HG02852 (cell line): ENCODE measurements at regions not wholly inside any gene's neighbourhood (a gene's known extent, or its start where the extent isn't known, plus 50 kb on each side); places are given as distances from the start of the nearest gene placed in this dataset.
"Not testable (repeated sequence)": the region's sequence is repeated elsewhere in the genome, so short reads cannot be mapped to it uniquely, and the experiment has no call there.

Experiments
- ATAC-seq: cut with Tn5 transposase; IDR thresholded peaks from one replicate; pipeline ENCODE4 v1.9.1; 2021; ENCODE audit warnings: mild to moderate bottlenecking, moderate library complexity; ENCODE audit not compliant: unreplicated experiment

DNA sequence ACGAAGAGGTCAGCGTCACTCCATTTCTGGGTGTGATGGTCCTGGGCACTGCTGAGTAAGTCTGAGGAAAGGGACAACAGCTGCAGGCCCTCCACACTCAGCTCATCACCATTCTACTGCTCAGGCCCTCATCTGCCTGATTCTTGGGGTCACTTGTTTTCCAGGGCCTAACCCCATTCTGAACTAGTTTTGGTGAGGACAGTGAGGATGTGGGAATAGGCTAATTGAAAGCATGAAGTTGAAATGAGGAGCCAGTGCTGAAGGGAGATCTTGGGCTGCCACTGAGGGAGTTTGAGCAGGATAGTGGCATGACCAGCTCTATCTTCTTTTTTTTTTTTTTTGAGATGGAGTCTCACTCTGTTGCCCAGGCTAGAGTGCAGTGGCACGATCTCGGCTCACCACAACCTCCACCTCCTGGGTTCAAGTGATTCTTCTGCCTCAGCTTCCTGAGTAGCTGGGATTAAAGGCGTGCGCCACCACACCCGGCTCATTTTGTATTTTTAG is 155.7 kb downstream of the VEGFA start:
- ATAC-seq, result not testable (repeated sequence)

GRCh38 chr6:43924222-43924702 is 154.3 kb downstream of the VEGFA start:
- ATAC-seq, result no peak

GRCh38 chr6:43923376-43924221 is 153.6 kb downstream of the VEGFA start:
- no peak for ATAC-seq

GRCh38 chr6:43922426-43923375 is 152.7 kb downstream of the VEGFA start:
- ATAC-seq, result no peak

- no peak for ATAC-seq
Measured at GRCh38 chr6:43921548-43922425, 151.8 kb downstream of the VEGFA start.

DNA sequence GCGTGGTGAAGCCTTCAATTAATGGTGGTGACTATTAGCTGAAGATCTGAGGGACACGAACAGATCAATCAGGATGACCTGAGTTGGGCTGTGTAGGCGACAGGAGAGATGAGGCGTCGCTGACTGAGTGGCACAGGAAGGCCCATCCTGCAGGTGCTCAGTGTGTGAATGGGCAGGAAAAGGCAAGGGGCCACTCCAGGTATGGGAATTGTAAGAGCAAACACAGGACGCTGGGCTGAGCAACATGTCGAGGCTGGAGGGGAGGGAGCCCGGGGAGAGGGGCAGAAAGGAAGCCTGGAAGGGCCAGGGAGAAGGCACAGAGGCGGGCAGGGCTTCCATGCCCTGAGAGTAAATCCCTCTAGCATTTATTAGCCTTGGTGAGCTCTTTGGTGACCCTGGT is 151.0 kb downstream of the VEGFA start:
- no peak for ATAC-seq

GRCh38 chr6:43919774-43920173 is 149.8 kb downstream of the VEGFA start:
- ATAC-seq, result no peak

DNA sequence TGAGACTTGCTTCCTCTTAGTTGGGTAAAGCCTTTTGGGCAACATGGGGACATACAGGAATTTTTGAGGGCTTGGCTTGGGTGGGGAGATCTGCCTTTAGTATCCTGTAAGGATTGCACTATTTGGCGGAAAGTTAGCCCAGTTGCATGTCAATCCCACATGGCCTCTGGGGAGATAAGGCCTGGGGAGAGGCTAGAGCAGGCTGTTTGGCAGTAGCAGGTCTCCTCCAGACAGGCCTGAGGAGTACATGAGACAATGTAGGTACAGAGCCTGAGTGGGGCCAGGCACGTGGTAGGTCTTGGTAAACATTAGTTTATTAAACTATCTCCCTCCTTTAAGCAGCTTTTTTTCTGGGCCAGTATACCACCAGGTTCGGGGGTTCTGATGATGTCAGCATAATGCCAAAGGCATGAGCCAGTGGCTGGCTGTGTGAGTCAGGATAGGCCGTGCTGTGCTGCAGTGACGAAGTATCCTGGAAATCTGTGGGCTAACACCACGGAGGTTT is 147.9 kb downstream of the VEGFA start:
- ATAC-seq, result no peak

GRCh38 chr6:43916924-43917877 is 147.2 kb downstream of the VEGFA start:
- ATAC-seq, result no peak

GRCh38 chr6:43915986-43916923 is 146.2 kb downstream of the VEGFA start:
- no peak for ATAC-seq

DNA sequence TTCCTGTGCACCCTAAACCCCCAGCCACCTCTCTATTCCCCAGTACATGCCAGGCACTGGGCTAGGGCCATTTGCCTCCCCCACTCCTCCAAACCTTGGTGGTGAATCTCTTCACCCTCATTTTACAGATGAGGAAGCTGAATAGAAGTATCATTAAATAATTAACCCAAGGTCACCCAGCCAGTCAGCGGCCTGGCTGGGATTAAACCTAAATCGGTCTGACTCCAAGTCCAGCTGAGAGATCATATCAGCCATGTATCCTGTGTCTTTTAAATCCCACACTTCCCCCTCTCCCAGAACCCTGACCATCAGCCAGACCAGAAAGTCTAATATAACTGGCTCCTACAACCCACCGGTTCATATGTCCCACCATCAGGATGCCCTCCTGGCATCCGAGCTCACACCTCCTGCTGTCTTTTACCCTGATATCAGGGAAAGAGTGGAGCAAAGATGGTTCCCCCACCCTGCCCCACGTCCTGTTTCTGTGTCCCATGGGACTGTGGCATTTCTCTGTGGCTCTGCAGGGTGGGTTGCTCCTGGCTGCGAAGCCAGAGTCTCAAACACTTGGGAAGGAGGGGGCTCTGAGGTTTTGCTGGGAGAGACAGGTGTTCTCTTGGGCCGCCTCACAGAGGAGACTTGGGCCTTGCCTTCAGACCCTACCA is 145.3 kb downstream of the VEGFA start:
- ATAC-seq, result no peak

DNA sequence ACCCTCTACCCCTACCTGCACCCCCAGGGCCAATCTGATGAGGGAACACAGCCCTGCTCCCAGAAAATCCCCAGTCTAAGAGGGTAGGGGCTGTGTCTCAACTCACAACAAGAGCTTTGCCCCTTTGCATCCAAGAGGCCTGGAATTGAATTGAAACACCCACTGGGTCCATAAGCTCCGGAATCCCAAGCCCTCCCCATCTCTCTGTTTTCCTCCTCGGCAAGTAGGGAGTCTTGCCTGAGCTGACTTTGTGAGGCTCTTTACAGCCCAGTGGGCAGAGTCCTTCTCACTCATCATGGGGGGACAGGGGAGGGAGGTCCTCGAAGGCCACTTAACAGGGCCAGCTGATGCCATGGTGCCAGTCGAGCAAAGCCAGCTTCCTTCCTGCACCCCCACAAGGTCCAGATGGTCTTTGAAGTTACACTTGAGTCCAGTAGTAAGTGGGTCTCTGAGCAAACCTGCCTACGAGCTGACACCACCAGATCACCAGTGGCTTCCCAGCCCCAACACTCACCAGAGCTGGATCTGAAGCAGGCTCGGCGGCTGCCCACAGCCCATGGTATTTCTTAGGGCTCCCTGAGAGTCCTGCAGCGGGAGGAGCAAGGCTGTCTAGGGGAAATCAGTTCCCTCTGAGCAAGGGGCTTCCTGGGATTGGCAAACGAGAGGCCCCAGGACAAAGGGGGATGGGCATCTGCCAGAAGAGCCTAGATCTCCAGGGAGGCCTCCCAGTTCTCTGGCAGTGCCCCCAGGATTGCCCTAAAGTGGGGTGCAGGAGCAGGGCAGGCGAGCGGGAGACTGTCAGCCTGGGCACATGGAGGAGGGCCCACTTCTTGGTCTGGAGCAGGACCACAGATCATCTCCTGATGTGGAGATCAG is 144.5 kb downstream of the VEGFA start:
- no peak for ATAC-seq

- ATAC-seq, result no peak
Measured at GRCh38 chr6:43913375-43914271, 143.6 kb downstream of the VEGFA start.

DNA sequence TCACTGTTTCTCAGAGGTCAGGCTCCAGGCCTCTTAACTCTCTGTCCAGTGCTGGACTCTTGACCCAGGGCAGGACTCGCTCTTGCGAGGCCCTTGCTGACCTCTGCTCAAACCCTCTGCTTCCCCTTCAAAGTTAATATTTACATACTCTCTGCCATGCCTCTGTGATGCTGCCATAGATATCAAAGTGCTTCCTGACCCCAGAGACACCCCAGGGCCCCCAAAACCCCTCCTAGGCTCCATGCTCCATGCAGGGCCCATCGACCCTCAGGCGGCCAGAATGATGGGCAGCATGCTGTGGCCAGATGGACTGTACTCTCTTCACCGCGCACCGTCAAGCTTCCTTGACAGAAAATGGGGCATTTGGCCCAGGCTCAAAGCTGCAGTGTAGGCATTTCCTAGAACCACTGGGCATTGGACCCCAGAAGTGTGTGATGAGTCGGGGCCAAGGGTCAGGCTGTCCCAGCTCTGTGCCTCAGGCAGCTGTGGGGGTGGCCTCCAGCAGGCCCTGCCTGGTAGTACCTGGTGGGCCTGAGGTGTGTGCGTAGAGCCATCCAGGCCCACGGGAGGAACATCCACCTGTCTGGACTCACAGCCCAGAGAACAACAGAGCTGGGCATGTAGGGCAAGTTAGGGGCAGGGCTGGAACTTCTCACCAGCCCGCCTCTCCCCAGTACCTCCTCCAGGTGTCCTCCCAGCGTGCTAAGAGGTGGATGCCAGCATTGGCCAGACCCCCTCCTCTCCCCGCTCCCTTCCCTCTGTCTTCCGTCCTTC is 142.8 kb downstream of the VEGFA start:
- no peak for ATAC-seq

DNA sequence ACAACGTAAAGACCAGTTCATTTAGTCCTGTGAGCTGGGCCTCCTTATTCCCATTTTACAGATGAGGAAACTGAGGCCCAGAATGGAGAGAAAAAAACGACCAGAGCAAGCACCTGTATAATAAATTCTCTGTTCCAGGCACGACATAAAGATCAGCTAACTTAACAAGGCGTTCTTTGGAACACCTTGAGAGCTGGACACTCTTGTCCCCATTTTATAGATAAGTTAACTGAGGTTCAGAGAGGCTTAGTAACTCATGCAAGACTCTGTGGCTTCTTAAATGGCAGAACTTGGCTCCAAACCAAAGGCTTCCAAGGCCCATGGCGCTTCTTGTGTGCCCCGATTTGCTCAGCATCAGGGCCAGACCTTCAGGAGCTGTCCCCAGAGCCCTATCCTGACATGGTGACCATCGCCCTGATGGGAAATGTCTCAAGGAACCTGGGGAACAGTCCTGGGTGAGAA is 142.1 kb downstream of the VEGFA start:
- no peak for ATAC-seq
